ENCODE measurements at regions not wholly inside any gene's neighbourhood (a gene's known extent, or its start where the extent isn't known, plus 50 kb on each side); places are given as distances from the start of the nearest gene placed in this dataset.
"Not testable (repeated sequence)": the region's sequence is repeated elsewhere in the genome, so short reads cannot be mapped to it uniquely, and the experiment has no call there.

GRCh38 chr1:81738875-81739274 is 61.9 kb upstream of the ADGRL2 start:
- DNase-seq = no peak

- DNase-seq = no peak
Measured at GRCh38 chr1:81733480-81733879, 67.3 kb upstream of the ADGRL2 start.

- DNase-seq = no peak
Measured at GRCh38 chr1:81731989-81732388, 68.7 kb upstream of the ADGRL2 start.

- no peak for DNase-seq
Measured at GRCh38 chr1:81730881-81731280, 69.9 kb upstream of the ADGRL2 start.

- DNase-seq = not testable (repeated sequence)
Measured at GRCh38 chr1:81730299-81730698, 70.4 kb upstream of the ADGRL2 start.

GRCh38 chr1:81729818-81730217 is 70.9 kb upstream of the ADGRL2 start:
- no peak for DNase-seq

GRCh38 chr1:81729239-81729638 is 71.5 kb upstream of the ADGRL2 start:
- DNase-seq = no peak

- no peak for DNase-seq
Measured at GRCh38 chr1:81725823-81726222, 74.9 kb upstream of the ADGRL2 start.

- not testable (repeated sequence) for DNase-seq
Measured at GRCh38 chr1:81722631-81723328, 78.0 kb upstream of the ADGRL2 start.

- not testable (repeated sequence) for DNase-seq
Measured at GRCh38 chr1:81720256-81720655, 80.5 kb upstream of the ADGRL2 start.

GRCh38 chr1:81717230-81717629 is 83.5 kb upstream of the ADGRL2 start:
- no peak for DNase-seq

- no peak for DNase-seq
Measured at GRCh38 chr1:81715391-81715790, 85.3 kb upstream of the ADGRL2 start.

- no peak for DNase-seq
Measured at GRCh38 chr1:81714636-81715035, 86.1 kb upstream of the ADGRL2 start.

GRCh38 chr1:81712425-81712824 is 88.3 kb upstream of the ADGRL2 start:
- DNase-seq = no peak

- DNase-seq = no peak
Measured at GRCh38 chr1:81710857-81711256, 89.9 kb upstream of the ADGRL2 start.

GRCh38 chr1:81708250-81708649 is 92.5 kb upstream of the ADGRL2 start:
- DNase-seq = no peak

- DNase-seq = no peak
Measured at GRCh38 chr1:81706650-81707435, 93.9 kb upstream of the ADGRL2 start.

GRCh38 chr1:81703756-81704463 is 96.8 kb upstream of the ADGRL2 start:
- no peak for DNase-seq

GRCh38 chr1:81703391-81703755 is 97.4 kb upstream of the ADGRL2 start:
- no peak for DNase-seq

- no peak for DNase-seq
Measured at GRCh38 chr1:81702903-81703302, 97.8 kb upstream of the ADGRL2 start.

GRCh38 chr1:81702079-81702715 is 98.5 kb upstream of the ADGRL2 start:
- no peak for DNase-seq

- DNase-seq = no peak
Measured at GRCh38 chr1:81700728-81701470, 99.8 kb upstream of the ADGRL2 start.

- DNase-seq = no peak
Measured at GRCh38 chr1:81699234-81699633, 101.5 kb upstream of the ADGRL2 start.

All from NK-92 treated with Interleukin-12 subunit alpha and Interleukin-12 subunit beta, amount 100 ng/mL, for 24 hours (cell line).